WERI-Rb-1 (cell line): ENCODE measurements at regions not wholly inside any gene's neighbourhood (a gene's known extent, or its start where the extent isn't known, plus 50 kb on each side); places are given as distances from the start of the nearest gene placed in this dataset.

Experiments
- DNase-seq: peaks from one replicate; pipeline ENCODE4 v3.0.0-alpha.2; 2020
- H3K27ac ChIP-seq: fragments of 250-450 bp; sonication (Bioruptor Pico); 2 replicates; pipeline ENCODE4 v1.5.1; 2020; ENCODE audit warnings: mild to moderate bottlenecking, moderate library complexity
- H3K27me3 ChIP-seq: fragments of 250-450 bp; sonication (Bioruptor Pico); 2 replicates; pipeline ENCODE4 v1.5.1; 2021; ENCODE audit warnings: mild to moderate bottlenecking, low read depth, moderate library complexity; ENCODE audit not compliant: insufficient read depth, severe bottlenecking
- H3K36me3 ChIP-seq: fragments of 250-450 bp; sonication (Bioruptor Pico); 2 replicates; pipeline ENCODE4 v1.5.1; 2020; ENCODE audit warnings: mild to moderate bottlenecking, moderate library complexity
- H3K4me3 ChIP-seq: 2 replicates; pipeline ENCODE4 v1.5.1; 2011; ENCODE audit warnings: low read depth, mild to moderate bottlenecking, control low read depth, low read length
- H3K9me3 ChIP-seq: fragments of 250-450 bp; sonication (Bioruptor Pico); 2 replicates; pipeline ENCODE4 v1.5.1; 2021; ENCODE audit warnings: mild to moderate bottlenecking, moderate library complexity; ENCODE audit not compliant: severe bottlenecking
- TF ChIP-seq, protein P1 (sequence below): IDR thresholded peaks from 2 replicates; pipeline ENCODE4 v1.5.1; 2011; ENCODE audit warnings: low read depth, mild to moderate bottlenecking, control low read depth, inconsistent platforms, low read length

- Histone ChIP-seq H3K4me3 (no peak overlapping the region), H3K36me3 (no peaks in the 10 kb centered on the region), H3K27me3 (no peaks in the 10 kb centered on the region), H3K9me3 (no peaks in the 10 kb centered on the region), H3K27ac (no peak overlapping the region)
- TF ChIP-seq, protein P1, sequence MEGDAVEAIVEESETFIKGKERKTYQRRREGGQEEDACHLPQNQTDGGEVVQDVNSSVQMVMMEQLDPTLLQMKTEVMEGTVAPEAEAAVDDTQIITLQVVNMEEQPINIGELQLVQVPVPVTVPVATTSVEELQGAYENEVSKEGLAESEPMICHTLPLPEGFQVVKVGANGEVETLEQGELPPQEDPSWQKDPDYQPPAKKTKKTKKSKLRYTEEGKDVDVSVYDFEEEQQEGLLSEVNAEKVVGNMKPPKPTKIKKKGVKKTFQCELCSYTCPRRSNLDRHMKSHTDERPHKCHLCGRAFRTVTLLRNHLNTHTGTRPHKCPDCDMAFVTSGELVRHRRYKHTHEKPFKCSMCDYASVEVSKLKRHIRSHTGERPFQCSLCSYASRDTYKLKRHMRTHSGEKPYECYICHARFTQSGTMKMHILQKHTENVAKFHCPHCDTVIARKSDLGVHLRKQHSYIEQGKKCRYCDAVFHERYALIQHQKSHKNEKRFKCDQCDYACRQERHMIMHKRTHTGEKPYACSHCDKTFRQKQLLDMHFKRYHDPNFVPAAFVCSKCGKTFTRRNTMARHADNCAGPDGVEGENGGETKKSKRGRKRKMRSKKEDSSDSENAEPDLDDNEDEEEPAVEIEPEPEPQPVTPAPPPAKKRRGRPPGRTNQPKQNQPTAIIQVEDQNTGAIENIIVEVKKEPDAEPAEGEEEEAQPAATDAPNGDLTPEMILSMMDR, result no peak
- no peak for DNase-seq
Observed at GRCh38 chr4:160020804-160021203, 917.9 kb downstream of the RAPGEF2 start.

DNA sequence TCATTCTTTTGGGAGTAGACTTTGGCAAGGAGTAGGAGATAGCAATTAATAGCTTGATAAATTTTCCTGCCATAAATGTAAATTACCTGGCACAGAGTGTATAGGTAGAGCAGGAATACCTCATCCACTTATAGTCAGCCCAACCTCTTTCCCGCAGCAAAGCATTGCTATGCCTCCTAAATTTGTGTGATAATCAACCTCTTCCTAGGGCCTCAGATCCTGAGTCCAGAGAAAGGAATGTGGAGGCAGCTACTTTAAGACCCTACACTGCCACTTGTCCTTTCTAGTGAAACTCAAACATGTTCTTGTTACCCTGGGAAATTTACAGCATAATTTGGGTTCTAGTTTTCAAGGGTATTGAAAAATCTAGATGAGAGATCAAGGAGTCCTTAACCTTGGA lies 919.0 kb downstream of the RAPGEF2 start:
- no peak overlapping the region for H3K4me3 ChIP-seq
- H3K27me3 ChIP-seq, result no peaks in the 10 kb centered on the region
- no peaks in the 10 kb centered on the region for H3K9me3 ChIP-seq
- no peaks in the 10 kb centered on the region for H3K36me3 ChIP-seq
- no peak overlapping the region for H3K27ac ChIP-seq
- DNase-seq, result no peak
- TF ChIP-seq, protein P1, result no peak

- Histone ChIP-seq H3K27ac (no peak overlapping the region), H3K36me3 (no peaks in the 10 kb centered on the region), H3K4me3 (no peak overlapping the region), H3K27me3 (no peaks in the 10 kb centered on the region), H3K9me3 (no peaks in the 10 kb centered on the region)
- no peak for DNase-seq
- TF ChIP-seq, protein P1, result no peak
Observed at GRCh38 chr4:160026721-160027120, 923.8 kb downstream of the RAPGEF2 start.

- no peak overlapping the region for H3K4me3 ChIP-seq
Observed at GRCh38 chr4:160034501-160034900, 931.6 kb downstream of the RAPGEF2 start.

DNA sequence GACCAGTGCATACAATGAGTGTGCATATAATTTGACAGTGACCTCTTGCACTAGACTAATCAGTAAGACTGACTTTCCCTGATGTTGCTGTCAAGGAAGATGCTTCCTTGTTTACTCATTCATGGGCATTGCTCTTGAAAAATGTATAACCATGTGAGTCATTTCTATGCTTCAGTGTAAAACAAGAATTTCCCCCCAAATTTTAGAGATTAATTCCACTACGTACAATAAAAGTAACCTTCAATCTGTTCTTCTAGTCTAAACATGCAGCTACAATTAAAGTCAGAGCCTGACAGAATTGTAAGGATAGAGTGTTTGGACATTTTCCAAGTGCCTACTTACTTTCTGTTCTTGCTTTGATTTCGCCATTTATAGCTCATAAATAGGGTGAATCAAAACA lies 935.7 kb downstream of the RAPGEF2 start:
- no peak for DNase-seq
- no peaks in the 10 kb centered on the region for H3K36me3 ChIP-seq
- H3K27me3 ChIP-seq, result no peaks in the 10 kb centered on the region
- no peak overlapping the region for H3K4me3 ChIP-seq
- no peak overlapping the region for H3K27ac ChIP-seq
- TF ChIP-seq, protein P1, result no peak
- peaks cover 5% of the 10 kb centered on the region for H3K9me3 ChIP-seq

More at GRCh38 chr4:160034501-160034900, 931.6 kb downstream of the RAPGEF2 start:
- Histone ChIP-seq H3K27ac (no peak overlapping the region), H3K9me3 (peaks cover 5% of the 10 kb centered on the region), H3K27me3 (no peaks in the 10 kb centered on the region), H3K36me3 (no peaks in the 10 kb centered on the region)
- TF ChIP-seq, protein P1, result no peak
- DNase-seq, result no peak

DNA sequence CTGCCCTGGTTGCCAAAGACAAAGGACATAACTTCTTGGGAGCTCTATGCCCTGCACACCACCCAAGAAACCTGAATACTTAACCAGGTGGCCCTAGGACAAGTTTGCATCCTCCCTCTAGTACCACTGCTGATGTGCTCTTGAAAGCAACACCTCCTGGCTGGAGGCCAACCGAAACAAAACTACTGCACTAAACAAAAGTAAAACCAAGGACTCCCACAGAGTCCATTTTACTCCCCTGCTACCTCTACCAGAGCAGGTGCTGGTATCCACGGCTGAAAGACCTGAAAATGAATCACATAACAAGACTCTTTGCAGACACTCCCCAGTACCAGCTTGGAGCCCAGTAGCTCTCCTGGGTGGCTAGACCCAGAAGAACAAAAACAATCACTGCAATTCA lies 941.8 kb downstream of the RAPGEF2 start:
- no peak overlapping the region for H3K4me3 ChIP-seq
- H3K27me3 ChIP-seq, result no peaks in the 10 kb centered on the region
- no peaks in the 10 kb centered on the region for H3K9me3 ChIP-seq
- DNase-seq, result no peak
- no peaks in the 10 kb centered on the region for H3K36me3 ChIP-seq
- TF ChIP-seq, protein P1, result no peak
- no peak overlapping the region for H3K27ac ChIP-seq
